NB4 (cell line): ENCODE measurements at regions not wholly inside any gene's neighbourhood (a gene's known extent, or its start where the extent isn't known, plus 50 kb on each side); places are given as distances from the start of the nearest gene placed in this dataset.

ENCODE experiments used
- DNase-seq: peaks from one replicate; pipeline ENCODE4 v3.0.0; 2010; ENCODE audit warnings: low read depth
- H3K4me3 ChIP-seq: one replicate; pipeline ENCODE4 v1.5.1; 2011; ENCODE audit warnings: mild to moderate bottlenecking, low read depth, low read length, moderate library complexity
- CTCF ChIP-seq: IDR thresholded peaks from one replicate; pipeline ENCODE4 v1.5.1; 2012; ENCODE audit warnings: low read depth, low read length
- MAX ChIP-seq: IDR thresholded peaks from 2 replicates; pipeline ENCODE4 v1.6.1; 2011; ENCODE audit warnings: low read depth, low read length
- MYC ChIP-seq: IDR thresholded peaks from 2 replicates; pipeline ENCODE4 v1.6.1; 2011; ENCODE audit warnings: low read depth, low read length
- POLR2A ChIP-seq: IDR thresholded peaks from 2 replicates; pipeline ENCODE4 v1.6.1; 2011; ENCODE audit warnings: mild to moderate bottlenecking; ENCODE audit not compliant: insufficient read length; ENCODE audit errors: extremely low read depth

- TF ChIP-seq POLR2A (no peak), CTCF (no peak), MAX (no peak), MYC (no peak)
- no peak overlapping the region for H3K4me3 ChIP-seq
- no peak for DNase-seq
Observed at GRCh38 chr17:71899317-71899716, 221.5 kb upstream of the SOX9 start.

- no peak for DNase-seq
- TF ChIP-seq CTCF (no peak), MAX (no peak), POLR2A (no peak), MYC (no peak)
- H3K4me3 ChIP-seq: no peak overlapping the region
Observed at GRCh38 chr17:71900621-71901229, 220.1 kb upstream of the SOX9 start.

- no peak overlapping the region for H3K4me3 ChIP-seq
- no peak for TF ChIP-seq POLR2A
- TF ChIP-seq CTCF: no peak
- TF ChIP-seq MYC: no peak
- no peak for TF ChIP-seq MAX
- DNase-seq: no peak
Observed at GRCh38 chr17:71902894-71903506, 217.8 kb upstream of the SOX9 start.

- DNase-seq: peak; percentile 5
- H3K4me3 ChIP-seq: no peak overlapping the region
- TF ChIP-seq POLR2A (no peak), CTCF (no peak), MAX (no peak), MYC (no peak)
Observed at GRCh38 chr17:71905376-71906031, 215.3 kb upstream of the SOX9 start.

DNA sequence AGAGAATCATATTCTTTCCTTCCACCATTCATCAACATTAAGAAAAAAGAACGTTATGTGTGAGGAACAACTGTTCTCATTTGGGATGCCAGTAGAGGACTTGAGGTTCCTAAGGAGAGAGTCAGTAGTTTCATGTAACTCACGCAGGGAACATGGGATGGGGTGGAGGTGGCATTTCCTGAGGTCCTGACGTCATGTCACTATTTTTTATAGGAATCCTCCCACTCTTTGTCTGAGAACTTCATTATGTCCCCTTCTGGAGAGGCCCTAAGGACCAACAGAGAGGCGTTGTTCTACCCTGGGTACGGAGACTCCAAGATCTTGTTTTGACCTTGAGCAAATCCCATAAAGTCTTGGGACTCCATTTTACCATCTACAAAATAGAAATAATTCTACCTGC is 211.7 kb upstream of the SOX9 start:
- no peak overlapping the region for H3K4me3 ChIP-seq
- TF ChIP-seq MAX (no peak), POLR2A (no peak), CTCF (no peak), MYC (no peak)
- DNase-seq: no peak
